ENCODE measurements at regions not wholly inside any gene's neighbourhood (a gene's known extent, or its start where the extent isn't known, plus 50 kb on each side); places are given as distances from the start of the nearest gene placed in this dataset.
"Not testable (repeated sequence)": the region's sequence is repeated elsewhere in the genome, so short reads cannot be mapped to it uniquely, and the experiment has no call there.

DNA sequence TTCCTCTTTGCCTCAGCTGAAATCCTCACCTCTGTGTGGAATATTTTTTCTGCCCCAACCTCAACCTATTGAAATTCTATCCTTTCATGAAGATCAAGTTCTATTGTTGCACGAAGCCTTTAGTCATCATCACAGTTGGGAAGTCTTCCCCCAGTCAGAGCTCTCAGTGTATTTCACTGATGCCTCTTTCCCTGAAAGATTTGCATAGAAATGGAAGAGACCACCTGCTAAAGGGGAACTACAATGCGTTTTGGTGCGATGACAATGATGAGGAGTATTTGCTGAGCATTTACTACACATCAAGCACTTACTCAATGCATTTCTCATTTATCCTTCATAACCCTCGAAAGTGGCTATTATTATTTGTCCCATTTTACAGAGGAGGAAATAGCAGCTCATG is 151.2 kb upstream of the KLF3 start:
- DNase-seq (ENCODE audit: low read depth): no peak

DNA sequence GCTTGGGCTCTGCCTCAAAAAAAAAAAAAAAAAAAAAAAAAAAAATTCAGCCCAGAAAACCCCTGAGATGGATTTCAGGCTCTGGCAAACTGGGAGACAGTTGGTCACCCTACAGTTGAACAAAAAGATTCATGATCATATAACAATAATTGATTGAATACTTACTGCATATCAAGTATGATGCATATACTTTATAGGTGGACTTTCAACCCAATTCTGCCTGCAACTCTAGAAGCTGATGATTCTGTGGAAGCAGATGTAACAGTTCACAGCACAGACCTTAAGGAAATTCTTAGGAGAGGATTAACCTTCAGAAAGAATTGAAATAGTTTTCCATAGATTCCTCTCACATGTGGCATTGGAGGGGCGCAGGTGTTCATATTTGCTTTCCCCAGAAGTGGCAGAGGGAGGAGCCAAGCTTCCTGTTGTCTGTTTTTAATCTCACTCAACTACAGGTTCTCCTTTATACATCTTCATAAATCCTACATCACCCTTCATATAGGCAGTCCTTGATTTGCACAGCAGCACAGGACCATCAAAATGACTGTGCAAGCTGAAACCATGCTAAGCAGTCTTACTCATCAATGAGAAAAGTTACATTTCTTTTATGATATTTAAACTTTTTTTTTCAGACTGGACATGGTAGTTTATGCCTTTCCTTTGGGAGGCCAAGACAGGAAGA is 149.4 kb upstream of the KLF3 start:
- DNase-seq (ENCODE audit: low read depth): no peak

DNA sequence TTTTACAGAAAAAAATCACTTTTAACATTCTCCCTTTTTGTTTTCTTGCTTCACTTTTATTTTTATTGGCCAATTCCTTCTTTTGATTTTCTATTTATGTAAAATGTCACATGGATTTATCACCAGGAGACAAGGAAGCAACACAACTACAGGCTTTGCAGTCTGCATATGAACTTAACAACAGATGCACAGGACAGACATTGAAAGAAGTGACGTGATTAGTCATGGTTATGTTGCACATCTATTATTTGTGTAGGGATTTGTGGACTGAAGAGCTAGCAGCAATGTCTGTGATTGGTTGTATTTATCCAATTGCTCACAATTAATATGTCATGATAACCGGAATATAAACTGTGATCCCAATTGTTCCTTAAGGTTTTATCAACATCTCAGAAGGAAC is 147.8 kb upstream of the KLF3 start:
- no peak for DNase-seq (ENCODE audit: low read depth)

DNA sequence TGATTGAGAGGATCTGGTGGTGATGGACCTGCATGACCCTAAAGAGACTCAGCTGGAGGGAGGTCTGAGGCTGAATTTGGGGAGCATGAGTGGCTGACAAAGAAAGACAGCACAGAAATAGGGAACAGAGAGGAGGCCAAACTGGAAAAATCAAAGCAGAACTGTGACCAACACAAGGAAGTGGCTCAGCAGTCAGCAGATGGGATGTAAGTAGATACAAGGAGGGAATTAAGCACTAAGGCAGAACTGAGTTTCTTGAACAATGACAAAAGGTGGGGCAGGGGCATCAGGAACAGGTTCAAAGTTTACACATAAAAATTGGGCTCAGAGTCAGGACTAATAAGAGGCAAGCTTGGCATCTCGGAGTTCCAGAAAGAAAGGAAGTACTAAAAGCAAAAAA is 144.3 kb upstream of the KLF3 start:
- DNase-seq (ENCODE audit: low read depth): no peak

DNA sequence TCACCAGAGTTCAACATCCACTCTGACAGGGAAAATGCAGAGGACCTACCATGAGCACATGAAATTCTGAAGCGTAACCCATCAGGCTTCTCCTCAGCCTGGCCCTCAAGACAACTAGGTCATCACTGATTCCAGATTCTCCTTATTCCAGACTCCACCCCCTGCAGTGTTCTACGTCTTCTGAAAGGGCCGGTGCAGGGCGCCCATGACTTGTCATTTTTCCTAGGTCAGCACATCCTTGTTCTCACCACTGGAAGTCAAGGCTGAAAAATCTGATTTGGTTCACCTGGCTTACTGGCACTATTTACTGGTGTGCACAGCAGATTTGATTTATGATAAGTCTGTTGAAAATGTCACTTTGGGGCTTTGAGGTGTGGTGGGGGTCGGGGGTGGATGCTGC is 140.9 kb upstream of the KLF3 start:
- no peak for DNase-seq (ENCODE audit: low read depth)

DNA sequence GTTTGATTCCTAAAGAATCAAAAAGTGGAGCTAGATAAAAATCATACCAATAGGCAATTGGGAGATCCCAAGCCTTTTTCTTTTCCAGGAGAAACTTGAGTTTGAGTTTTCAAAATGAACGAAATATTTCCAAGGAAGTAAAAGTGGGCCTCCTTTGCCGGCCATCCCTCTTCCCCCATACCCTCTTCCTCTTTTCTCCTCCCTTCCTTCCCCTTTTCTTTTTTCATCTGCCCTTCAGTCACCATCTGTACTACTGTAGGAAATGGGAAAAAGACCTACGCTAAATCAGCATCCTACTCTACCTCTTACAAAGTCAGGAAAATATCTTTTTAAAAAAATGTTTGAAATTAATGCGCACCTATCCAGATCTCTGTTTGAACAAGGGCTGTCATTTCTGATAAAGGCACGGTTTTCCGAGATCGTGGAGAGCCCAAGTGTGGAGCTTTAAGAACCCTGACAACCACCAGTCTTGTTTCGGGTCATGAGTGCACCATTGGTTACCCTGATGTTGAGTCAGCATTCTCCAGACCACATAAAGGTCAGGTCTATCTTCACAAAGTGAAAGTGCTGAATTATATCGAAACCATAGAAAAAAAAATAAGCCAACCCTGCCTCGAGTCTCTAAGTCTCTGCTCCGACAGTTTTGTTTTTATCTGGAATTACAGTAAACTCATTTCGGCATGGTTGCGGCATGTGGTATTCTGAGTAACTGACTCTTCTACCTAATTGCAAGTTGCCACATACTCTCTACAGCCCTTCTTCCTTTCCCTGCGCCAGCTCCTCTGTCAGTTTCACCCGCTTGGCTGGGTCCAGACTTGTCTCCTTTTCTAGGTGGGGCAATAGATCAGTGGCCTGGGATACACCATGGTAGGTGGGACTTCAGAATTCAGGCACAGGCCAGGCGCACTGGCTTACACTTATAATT is 140.2 kb upstream of the KLF3 start:
- no peak for DNase-seq (ENCODE audit: low read depth)

DNA sequence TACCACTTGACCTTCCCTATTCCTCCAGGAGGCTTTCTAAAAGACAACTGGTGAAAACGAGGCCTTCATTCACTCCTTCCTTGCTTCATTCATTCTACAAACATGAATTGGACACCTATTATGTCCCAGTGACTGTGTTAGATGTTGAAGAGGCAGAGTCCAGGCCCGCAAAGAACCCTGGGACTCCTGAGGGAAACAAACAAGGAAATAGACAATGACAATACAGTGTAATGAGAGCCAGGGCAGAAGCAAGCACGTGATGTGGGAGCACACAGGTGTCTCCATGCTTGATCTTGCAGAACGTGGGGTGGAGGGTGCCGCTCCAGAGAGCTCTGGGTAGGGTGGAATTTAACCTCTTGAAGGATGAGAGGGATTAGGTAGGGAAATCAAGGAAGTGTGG is 137.6 kb upstream of the KLF3 start:
- no peak for DNase-seq (ENCODE audit: low read depth)

DNA sequence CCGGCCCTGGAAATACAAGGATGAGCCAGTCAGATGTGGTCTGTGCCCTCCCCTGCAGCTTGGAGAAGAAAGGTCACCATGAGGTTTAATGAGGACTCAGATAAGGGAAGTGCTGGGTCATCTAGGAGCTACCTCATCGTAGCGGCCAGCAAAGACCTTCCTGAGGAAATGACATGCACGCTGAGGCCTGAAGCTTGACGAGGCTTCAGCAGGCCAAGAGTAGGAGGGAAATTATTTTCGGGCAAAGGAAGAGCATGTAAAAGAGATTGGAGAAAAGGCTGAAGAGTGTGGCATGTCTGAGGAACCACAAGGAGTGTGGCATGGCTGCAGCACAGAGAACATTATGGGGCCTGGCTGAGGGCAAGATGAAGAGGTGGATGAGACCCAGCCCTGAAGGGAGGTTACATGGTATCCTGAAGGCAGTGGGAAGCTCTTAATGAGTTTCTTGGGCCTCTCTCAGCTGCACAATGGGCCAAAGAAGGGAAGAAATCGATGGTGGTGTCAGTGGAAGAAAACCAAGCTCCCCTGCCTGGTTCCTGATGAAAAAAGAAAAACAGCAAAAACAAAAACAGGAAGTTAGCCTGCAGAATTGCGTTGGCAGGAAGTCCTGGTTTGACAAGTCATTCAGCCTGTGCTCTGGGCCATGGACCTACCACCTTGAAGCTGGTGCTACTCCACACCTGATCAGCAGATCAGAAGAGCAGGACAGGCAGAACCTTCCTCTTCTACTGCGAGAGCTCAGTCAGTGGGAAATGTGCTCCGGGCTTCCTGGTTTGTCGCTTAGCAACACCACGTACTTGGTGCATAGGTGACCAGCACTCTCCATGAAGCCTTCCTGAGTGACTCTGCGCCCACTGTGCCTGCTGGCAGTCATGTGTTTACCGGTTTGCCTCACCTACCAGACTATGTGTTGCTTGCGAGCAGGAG is 134.5 kb upstream of the KLF3 start:
- DNase-seq (ENCODE audit: low read depth): no peak

DNA sequence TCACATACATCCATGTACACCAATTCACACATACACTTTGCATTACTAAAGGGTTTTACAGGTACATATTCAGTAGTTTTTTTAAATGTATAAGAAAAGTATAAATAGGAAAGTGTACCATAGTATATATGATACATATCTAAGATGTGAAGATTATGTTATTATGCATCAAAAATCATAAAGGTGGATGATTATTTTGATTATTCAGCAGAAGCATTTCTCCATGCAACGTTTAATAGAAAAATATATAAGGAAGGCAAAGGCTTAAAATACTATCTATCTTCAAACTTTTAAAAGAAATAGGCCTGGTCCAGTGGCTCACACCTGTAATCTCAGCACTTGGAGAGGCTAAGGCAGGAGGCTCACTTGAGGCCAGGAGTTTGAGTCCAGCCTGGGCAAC is 133.5 kb upstream of the KLF3 start:
- DNase-seq (ENCODE audit: low read depth): no peak

DNA sequence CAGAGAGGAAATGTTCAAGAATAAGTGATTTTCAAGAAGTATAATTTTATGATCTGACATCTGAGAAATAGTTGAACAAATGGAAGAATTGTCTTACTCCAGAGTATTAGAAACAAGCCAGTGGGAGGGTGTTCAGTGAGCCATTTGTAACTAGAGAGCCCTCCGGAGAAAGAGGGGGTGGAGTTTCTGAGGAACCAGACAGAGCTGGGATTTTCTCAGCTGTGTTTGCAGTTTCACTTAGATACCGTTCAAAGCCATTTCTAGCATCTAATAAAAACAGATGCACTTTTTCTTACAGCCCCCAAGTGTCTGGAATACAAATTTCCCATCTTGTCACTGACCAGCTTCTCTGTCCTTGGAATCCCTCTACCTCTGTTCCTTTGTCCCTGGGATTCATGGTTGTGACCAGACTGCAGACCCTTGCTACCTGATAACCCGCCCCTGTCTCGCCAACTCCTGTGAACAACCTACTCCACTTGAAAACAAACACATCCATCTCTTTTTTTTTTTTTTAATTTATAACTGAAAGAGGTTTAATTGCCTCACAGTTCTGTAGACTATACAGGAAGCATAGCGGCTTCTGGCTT is 132.8 kb upstream of the KLF3 start:
- DNase-seq (ENCODE audit: low read depth): peak; percentile 81

DNA sequence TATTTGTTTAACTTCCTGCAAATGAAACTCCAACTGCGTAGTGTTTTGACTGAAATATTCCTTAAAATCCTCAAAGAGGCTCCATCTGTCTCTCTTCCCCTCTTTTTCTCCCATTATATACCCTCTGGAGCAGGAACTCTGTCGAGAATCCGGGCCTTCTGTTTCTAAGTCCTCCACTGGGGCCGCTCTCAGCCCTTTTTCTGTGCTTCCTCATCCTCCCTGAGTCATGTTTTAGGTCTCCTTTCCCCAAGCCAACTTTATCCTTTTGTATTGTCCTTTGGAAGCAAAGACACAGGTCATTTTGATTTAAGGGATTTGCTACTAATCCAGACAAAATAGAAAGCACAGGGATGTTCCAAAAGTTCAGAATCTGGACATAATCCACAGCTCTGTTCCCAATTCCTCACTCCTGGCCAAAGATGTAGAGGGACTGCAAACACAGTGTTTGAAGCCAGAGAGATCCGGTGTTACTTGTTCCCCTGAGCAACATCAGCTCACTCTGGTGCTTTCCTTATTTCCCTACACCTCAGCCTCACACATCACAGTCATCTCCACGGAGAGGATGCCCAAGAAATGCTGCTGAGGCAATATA is 131.0 kb upstream of the KLF3 start:
- DNase-seq (ENCODE audit: low read depth): peak; percentile 64

DNA sequence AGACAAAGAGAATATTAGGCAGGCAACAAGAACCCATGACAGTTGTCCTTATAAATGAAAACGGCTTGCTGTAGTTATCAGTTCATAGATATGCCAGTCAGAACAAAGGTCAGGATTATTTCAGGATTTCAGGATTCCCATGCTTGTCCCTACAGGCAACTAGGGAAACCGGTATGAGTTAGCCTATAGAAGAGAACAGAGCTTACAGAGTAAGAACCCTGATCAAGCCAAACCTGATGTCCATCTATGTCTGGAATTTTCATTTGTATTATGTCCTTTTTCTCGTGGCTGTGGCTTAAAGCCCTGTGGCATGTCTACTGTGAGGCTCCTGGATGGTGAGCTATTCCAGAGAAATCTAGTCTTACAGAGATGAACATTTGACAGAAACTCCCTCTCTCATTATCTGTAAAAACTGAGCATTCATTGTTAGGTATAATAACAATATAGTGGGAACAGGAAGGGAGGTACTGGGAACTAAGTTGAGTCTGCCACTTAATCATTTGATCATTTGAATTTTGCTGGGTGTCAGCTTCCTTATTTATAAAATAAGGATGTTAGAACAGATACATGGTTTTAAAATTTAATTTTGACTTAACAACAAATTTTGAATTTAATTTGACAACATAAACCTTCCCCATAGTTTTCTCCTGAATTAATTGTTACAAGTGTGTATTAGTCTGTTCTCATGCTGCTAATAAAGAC is 129.5 kb upstream of the KLF3 start:
- no peak for DNase-seq (ENCODE audit: low read depth)

DNA sequence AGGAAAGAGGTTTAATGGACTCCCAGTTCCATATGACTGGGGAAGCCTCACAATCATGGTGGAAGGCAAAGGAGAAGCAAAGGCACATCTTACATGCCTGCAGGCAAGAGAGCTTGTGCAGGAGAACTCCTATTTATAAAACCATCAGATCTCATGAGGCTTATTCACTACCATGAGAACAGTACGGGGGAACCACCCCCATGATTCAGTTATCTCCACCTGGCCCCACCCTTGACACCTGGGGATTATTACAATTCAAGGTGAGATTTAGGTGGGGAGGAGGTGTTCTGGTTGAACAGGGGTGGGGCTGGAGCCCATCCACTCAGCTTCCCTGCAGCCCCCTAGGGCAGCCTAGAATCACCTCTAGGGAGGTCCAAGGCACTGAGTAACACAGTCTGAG is 128.9 kb upstream of the KLF3 start:
- not testable (repeated sequence) for DNase-seq (ENCODE audit: low read depth)

DNA sequence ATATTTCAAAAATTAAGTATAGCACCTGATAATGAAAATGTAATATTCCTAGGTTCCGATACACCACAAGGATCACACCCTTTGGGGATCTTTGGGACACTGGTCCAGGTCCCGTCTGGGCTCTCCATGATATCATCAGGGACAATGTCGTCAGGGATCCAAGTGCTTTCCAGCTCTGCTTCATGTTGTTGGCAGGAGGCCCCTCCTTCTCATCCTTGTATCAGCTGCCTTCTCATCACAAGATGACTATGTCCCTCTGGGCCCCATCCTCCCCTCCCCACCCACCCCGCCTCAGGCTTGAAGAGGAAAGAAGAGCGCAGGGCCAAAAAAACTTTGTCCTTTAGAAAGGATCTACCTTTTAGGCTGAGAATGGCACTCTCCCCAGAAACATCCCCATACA is 128.3 kb upstream of the KLF3 start:
- no peak for DNase-seq (ENCODE audit: low read depth)

DNA sequence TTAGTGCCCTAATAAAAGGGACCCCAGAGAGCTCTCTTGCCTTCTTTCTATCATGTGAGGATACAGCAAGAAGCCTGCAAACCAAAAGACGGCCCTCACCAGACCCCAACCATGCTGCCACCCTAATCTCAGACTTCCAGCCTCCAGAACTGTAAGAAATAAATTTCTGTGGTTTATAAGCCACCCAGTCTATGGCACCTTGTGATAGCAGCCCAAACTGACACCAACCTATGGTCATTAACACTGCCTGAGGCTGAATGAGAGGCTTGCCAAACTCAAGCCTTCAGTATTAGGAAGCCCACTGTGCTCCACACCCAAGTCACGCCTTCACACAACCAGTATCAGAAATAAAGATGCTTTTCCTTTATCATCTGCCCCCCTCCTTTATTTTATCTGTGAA is 127.3 kb upstream of the KLF3 start:
- DNase-seq (ENCODE audit: low read depth): no peak

DNA sequence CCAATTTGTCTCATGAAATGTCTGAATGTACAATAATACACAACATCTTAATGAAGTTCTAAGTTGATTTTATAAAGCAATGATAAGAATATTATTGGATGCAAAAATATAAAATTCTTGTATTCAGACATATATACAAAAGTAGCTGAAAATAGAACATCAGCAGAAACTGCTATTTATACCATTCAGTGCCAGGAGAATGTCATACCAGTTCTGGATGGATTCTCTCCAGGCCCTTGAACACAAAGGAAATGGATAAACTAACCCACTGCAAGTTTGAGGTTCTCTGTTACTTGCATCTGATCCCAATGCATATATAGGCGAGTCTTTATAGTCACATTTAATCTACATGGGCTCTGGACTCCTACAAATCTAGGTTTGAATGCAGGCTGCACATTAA is 126.3 kb upstream of the KLF3 start:
- no peak for DNase-seq (ENCODE audit: low read depth)

DNA sequence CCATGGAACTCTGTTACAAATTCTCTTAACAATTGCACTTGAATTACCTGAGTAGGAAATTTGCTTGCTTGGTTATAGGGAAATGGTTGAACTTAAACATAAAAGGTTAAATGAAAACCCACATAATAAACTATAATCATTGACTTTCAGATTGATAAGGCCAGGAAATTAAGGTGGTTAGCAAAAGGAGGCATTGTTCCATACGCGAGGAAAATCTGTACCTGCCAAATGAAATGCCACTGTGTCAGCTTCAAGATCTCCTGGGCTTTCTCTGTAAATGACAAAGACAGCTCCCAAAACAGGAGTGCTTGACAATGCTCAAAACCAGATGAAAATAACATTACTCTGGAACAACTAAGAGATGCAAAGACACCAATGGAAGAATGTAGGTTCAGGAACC is 125.5 kb upstream of the KLF3 start:
- DNase-seq (ENCODE audit: low read depth): no peak

DNA sequence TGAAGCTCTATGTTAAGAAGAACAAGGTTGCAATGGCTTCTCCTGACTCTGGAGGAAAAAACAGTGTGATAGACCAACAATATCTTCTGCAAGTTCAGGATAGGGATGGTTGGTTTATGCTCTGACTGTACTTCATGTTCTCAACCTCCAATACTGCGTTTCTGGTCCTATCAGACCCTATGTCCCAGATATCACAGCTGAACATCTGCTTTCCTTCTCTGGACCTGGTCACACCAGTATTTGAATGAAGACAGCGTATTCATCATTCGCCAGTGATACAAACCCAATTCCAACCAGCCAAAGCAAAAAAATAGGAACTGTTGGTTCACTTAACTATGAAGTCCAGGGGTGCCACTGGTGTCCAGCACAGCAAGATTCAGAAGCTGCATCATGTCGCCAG is 124.5 kb upstream of the KLF3 start:
- no peak for DNase-seq (ENCODE audit: low read depth)

DNA sequence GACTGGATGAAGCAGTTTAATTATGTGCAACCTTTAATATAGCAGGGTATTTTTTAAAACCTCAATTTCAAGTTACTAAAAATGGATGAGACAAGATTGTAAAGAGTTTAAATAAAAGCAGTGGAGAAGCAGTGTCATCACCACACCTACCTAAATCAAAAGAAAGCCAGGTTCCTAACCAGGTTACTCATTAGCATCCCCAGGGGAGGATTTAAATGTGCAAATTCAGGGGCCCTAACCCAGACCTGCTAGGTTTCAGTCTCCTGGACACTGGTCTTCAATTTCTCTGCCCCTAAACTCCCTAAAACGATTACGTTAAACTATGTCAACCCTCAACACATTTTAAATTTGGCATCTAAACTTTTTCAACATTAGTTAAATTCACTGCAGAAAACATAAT is 116.9 kb upstream of the KLF3 start:
- no peak for DNase-seq (ENCODE audit: low read depth)

DNA sequence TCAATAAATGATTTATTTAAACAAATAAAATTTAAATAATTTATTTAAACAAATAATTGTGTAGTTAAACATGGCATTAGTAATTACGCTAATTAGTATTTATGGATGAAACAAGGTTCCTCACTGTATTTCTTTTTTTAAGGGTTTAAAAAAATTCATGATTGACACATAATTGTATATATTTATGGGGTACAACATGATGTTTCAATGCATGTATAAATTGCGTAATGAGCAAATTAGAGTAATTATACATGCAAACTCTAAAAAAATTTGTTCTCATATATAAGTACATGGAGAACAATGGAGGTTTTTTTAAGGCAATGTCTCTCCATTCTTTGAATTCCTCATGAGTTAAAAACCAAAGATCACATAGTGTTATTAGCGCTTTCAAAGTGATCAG is 115.7 kb upstream of the KLF3 start:
- no peak for DNase-seq (ENCODE audit: low read depth)

DNA sequence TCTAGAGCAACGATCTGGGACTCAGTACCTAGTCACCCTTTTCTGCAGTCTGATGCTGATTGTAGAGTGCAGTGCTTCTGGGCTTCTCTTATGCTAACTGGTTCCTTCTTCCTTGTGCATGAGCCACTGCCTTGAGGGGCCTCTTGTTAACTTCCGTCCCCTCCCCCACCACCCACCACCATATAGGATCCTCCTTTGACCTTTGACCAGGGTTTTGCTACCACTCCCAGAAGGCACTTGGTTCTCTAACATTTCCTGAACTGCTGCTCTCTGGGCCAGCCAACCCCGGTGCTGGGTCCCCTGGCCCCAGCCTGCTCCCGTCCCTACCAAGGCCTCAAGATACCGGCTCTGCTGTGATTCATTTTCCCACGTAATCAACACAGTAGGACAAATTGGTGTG is 104.6 kb upstream of the KLF3 start:
- no peak for DNase-seq (ENCODE audit: low read depth)
